NCI-H82 (cell line): ENCODE measurements at regions not wholly inside any gene's neighbourhood (a gene's known extent, or its start where the extent isn't known, plus 50 kb on each side); places are given as distances from the start of the nearest gene placed in this dataset.
"Not testable (repeated sequence)": the region's sequence is repeated elsewhere in the genome, so short reads cannot be mapped to it uniquely, and the experiment has no call there.

Experiments used
- DNase-seq: peaks from one replicate; lab custom pipeline; 2025; lab: John Stamatoyannopoulos, UW

GRCh38 chr10:35792291-35792690, 150.2 kb upstream of the FZD8 start:
- DNase-seq = no peak

- DNase-seq = no peak
Observed at GRCh38 chr10:35789996-35790395, 147.9 kb upstream of the FZD8 start.

GRCh38 chr10:35784751-35785150, 142.7 kb upstream of the FZD8 start:
- DNase-seq = peak; percentile 0

GRCh38 chr10:35783305-35783838, 141.3 kb upstream of the FZD8 start:
- no peak for DNase-seq

- DNase-seq = peak; percentile 62
Observed at GRCh38 chr10:35781643-35782035, 139.5 kb upstream of the FZD8 start.

GRCh38 chr10:35780970-35781642, 139.0 kb upstream of the FZD8 start:
- DNase-seq = no peak

- no peak for DNase-seq
Observed at GRCh38 chr10:35778306-35778705, 136.2 kb upstream of the FZD8 start.

GRCh38 chr10:35776557-35776956, 134.5 kb upstream of the FZD8 start:
- DNase-seq = not testable (repeated sequence)

GRCh38 chr10:35774109-35774508, 132.0 kb upstream of the FZD8 start:
- DNase-seq = no peak

GRCh38 chr10:35770817-35771355, 128.8 kb upstream of the FZD8 start:
- DNase-seq = no peak

GRCh38 chr10:35769795-35770194, 127.7 kb upstream of the FZD8 start:
- no peak for DNase-seq

GRCh38 chr10:35768731-35769130, 126.6 kb upstream of the FZD8 start:
- no peak for DNase-seq

GRCh38 chr10:35768011-35768410, 125.9 kb upstream of the FZD8 start:
- no peak for DNase-seq

GRCh38 chr10:35765996-35766395, 123.9 kb upstream of the FZD8 start:
- no peak for DNase-seq

GRCh38 chr10:35765066-35765527, 123.0 kb upstream of the FZD8 start:
- DNase-seq = no peak

- DNase-seq = no peak
Observed at GRCh38 chr10:35762311-35763030, 120.4 kb upstream of the FZD8 start.

GRCh38 chr10:35758076-35758475, 116.0 kb upstream of the FZD8 start:
- DNase-seq = no peak

GRCh38 chr10:35754519-35754918, 112.4 kb upstream of the FZD8 start:
- DNase-seq = no peak

GRCh38 chr10:35752469-35753461, 110.7 kb upstream of the FZD8 start:
- no peak for DNase-seq

GRCh38 chr10:35751347-35751746, 109.3 kb upstream of the FZD8 start:
- DNase-seq = no peak

GRCh38 chr10:35749230-35749629, 107.1 kb upstream of the FZD8 start:
- no peak for DNase-seq
